Mucosa of descending colon (tissue), 3 donors: ENCODE measurements at regions not wholly inside any gene's neighbourhood (a gene's known extent, or its start where the extent isn't known, plus 50 kb on each side); places are given as distances from the start of the nearest gene placed in this dataset.
A peak's percentile ranks its signal among the peaks of the same experiment; 100 is the strongest.

Experiments used
- ATAC-seq: fragments of 200-7000 bp; cut with Tn5 transposase; one replicate; pipeline ENCODE4 v1.9.1; 2020; ENCODE audit warnings: mild to moderate bottlenecking, moderate library complexity
- DNase-seq, 3 donors: peaks; one replicate each; pipeline ENCODE4 v3.0.0-alpha.2; 2020
- H3K36me3 ChIP-seq: fragments of 200-600 bp; one replicate; pipeline ENCODE4 v1.8.0; 2021; ENCODE audit warnings: low read depth, mild to moderate bottlenecking
- H3K4me1 ChIP-seq: fragments of 200-600 bp; one replicate; pipeline ENCODE4 v1.8.0; 2021; ENCODE audit warnings: low read depth, mild to moderate bottlenecking
- H3K4me3 ChIP-seq: fragments of 200-600 bp; one replicate; pipeline ENCODE4 v1.8.0; 2021; ENCODE audit warnings: mild to moderate bottlenecking
- H3K9me3 ChIP-seq: fragments of 200-600 bp; one replicate; pipeline ENCODE4 v1.8.0; 2021; ENCODE audit warnings: mild to moderate bottlenecking
- intact Hi-C, 2 donors: fragments of 100-400 bp; cut with DNase I in 1 of 2; cut with micrococcal nuclease in 1 of 2; formaldehyde crosslinking; loops; one replicate each; pipeline versions ENCODE4 v1.11.0 to v1.11.1; 2022; cut with DNase I, micrococcal nuclease
- TF ChIP-seq, protein P1 (sequence below): fragments of 200-600 bp; IDR thresholded peaks from one replicate; pipeline ENCODE4 v1.8.0; 2022; ENCODE audit warnings: antibody characterized with exemption, mild to moderate bottlenecking
- donor health status: DM: no; HTN: no; CAD: no; lungs with moderate emphysema.
- donor health status: DM: no; HTN: no; CAD: no.
- donor health status: DM: no; HTN: yes; CAD: no.

DNA sequence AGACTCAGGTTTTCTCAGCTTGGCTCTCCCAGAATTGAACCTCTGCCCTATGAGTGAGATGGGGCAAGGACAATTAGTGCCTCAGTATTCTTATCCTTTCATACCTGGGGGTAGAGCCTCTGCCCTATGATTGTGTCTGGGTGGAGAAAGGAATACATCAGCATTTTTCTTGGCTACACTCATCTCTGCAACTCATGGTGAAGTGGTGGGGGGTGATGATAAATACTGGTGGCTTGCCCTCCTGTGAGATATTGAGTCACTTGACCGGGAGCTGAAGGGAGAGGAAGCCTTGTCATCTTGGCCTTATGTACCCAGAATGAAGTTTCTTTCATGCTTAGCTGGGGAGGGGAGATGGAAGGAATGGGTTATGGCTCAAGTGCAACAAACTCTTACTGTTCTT, 71.3 kb upstream of the ENOX2 start:
- Histone ChIP-seq H3K4me1 (no peaks in the 10 kb centered on the region), H3K36me3 (no peaks in the 10 kb centered on the region), H3K4me3 (no peak overlapping the region), H3K9me3 (no peaks in the 10 kb centered on the region)
- ATAC-seq (no peak), DNase-seq (no peak)
- intact Hi-C loops = loop anchor here in 1 of 2 donors (10.0 kb wide), 1 partner anchor 660 kb away; no protein-coding TSS in a partner anchor
- TF ChIP-seq, protein P1, sequence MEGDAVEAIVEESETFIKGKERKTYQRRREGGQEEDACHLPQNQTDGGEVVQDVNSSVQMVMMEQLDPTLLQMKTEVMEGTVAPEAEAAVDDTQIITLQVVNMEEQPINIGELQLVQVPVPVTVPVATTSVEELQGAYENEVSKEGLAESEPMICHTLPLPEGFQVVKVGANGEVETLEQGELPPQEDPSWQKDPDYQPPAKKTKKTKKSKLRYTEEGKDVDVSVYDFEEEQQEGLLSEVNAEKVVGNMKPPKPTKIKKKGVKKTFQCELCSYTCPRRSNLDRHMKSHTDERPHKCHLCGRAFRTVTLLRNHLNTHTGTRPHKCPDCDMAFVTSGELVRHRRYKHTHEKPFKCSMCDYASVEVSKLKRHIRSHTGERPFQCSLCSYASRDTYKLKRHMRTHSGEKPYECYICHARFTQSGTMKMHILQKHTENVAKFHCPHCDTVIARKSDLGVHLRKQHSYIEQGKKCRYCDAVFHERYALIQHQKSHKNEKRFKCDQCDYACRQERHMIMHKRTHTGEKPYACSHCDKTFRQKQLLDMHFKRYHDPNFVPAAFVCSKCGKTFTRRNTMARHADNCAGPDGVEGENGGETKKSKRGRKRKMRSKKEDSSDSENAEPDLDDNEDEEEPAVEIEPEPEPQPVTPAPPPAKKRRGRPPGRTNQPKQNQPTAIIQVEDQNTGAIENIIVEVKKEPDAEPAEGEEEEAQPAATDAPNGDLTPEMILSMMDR = no peak

DNA sequence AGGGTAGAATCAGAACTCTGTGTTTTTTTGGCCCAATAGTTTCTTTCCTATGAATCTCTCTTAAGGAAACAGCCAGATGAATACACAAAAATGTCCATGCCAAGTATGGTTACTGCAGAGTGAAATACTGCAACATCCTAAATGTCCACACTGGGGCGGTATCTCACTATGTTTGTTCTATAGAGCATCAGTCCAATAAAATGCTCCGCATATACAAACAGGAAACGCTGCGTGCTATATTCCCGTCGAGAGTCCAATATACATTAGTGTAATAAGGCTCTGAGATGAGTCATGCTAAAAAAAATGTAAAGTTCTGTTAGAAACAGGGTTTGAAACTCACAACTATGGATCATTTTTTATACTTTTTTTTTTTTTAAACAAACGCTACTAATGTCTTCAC, 72.9 kb upstream of the ENOX2 start:
- intact Hi-C loops = loop anchor here in 1 of 2 donors (10.0 kb wide), 1 partner anchor 659 kb away; no protein-coding TSS in a partner anchor
- ATAC-seq = peak; percentile 95
- TF ChIP-seq, protein P1 = no peak
- H3K36me3 ChIP-seq = no peaks in the 10 kb centered on the region
- H3K4me3 ChIP-seq = no peak overlapping the region
- no peaks in the 10 kb centered on the region for H3K4me1 ChIP-seq
- H3K9me3 ChIP-seq = no peaks in the 10 kb centered on the region
- DNase-seq = peak in 1 of 3 donors; percentile 66

DNA sequence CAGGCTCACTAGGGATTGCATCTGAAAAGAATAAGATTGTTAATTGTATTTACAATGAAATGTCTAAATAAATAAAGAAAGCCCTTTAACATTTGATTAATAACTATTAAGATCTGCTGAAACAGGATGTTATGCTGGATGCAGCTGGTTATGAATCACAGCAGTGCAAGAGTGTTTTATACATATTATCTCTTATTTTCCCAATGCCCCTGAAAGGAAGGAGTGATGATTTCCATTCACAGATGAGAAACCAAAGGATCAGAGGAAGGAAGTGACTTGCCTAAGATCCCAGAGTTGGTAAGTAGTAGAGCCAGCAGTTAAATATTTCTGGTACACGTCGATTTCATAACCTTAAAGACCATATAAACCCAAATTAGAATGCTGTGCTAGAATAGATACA, 76.3 kb upstream of the ARHGAP36 start:
- DNase-seq = no peak

DNA sequence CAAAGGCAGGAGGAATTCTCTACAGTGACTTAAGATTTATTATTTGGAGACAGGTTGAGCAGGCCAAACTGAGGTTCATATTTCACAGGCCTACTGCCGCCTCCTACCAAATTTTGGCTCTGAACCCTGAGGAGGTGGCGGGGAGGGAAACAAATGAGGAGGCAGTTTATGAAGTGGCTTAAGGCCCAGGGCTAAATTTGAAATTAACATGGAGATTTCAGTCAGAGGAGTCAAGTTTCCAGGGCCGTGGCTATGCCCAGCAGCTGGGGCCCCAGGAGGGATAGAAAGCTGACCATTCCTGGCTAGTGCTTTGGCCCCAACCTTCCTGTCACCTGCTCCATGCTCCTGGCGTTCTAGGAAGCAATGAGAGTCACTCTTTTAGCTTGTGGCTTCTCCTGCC, 73.4 kb upstream of the ARHGAP36 start:
- Histone ChIP-seq H3K36me3 (no peaks in the 10 kb centered on the region), H3K9me3 (no peaks in the 10 kb centered on the region), H3K4me1 (no peaks in the 10 kb centered on the region), H3K4me3 (no peak overlapping the region)
- TF ChIP-seq, protein P1 = no peak
- intact Hi-C loops = loop anchor here in 1 of 2 donors (5.0 kb wide), 1 partner anchor 648 kb away; no protein-coding TSS in a partner anchor
- ATAC-seq = no peak
- no peak for DNase-seq

More for the DNA sequence above, 76.3 kb upstream of the ARHGAP36 start:
- ATAC-seq = no peak
- H3K4me1 ChIP-seq = no peaks in the 10 kb centered on the region
- H3K4me3 ChIP-seq = no peak overlapping the region
- intact Hi-C loops = loop anchor here in 1 of 2 donors (5.0 kb wide), 1 partner anchor 650 kb away; no protein-coding TSS in a partner anchor
- no peaks in the 10 kb centered on the region for H3K36me3 ChIP-seq
- H3K9me3 ChIP-seq = no peaks in the 10 kb centered on the region
- TF ChIP-seq, protein P1 = no peak

DNA sequence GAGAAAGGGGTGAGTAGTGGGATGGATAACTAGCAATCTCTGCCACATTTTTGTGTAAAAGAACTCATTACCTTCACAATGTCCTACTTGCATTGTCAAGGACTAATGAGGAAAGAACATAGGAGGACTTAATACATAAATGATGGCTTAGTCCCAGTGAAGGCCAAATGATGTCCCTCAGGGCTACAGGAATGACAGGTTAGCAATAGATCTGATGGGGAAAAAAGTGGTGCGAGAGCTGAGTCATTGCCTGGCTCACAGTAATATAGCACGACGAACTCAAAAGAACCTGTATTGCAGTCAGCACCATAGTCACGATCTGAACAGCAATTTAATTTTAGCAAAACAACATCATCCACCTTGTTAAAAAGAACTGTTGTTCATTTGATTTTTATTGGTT, 70.9 kb upstream of the ARHGAP36 start:
- TF ChIP-seq, protein P1 = no peak
- DNase-seq (no peak), ATAC-seq (no peak)
- intact Hi-C loops = no loop called here
- no peak overlapping the region for H3K4me3 ChIP-seq
- H3K9me3 ChIP-seq = no peaks in the 10 kb centered on the region
- H3K4me1 ChIP-seq = no peaks in the 10 kb centered on the region
- no peaks in the 10 kb centered on the region for H3K36me3 ChIP-seq

DNA sequence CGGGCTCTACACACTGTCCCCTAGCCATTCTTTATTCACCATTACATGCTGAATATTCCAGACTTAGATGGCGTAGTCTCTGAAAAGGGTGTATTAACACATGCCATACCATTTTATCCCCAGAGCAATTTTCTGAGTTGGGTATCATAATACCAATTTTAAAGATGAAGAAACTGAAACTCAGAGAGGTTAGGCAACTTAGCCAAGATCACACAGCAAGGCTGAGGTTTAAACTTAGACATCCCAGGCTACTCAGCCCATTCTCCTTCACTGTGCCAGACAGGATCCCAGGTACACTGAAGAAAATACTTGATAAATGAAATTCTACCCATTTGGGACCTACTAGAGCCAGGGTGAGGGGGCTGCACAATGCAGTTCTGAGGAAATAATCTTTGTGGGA, 67.4 kb upstream of the ARHGAP36 start:
- TF ChIP-seq, protein P1 = no peak
- no peak for ATAC-seq
- no peak for DNase-seq
- Histone ChIP-seq H3K36me3 (no peaks in the 10 kb centered on the region), H3K4me1 (no peaks in the 10 kb centered on the region), H3K4me3 (no peak overlapping the region), H3K9me3 (no peaks in the 10 kb centered on the region)
- intact Hi-C loops = no loop called here
